ENCODE measurements at regions not wholly inside any gene's neighbourhood (a gene's known extent, or its start where the extent isn't known, plus 50 kb on each side); places are given as distances from the start of the nearest gene placed in this dataset.

DNA sequence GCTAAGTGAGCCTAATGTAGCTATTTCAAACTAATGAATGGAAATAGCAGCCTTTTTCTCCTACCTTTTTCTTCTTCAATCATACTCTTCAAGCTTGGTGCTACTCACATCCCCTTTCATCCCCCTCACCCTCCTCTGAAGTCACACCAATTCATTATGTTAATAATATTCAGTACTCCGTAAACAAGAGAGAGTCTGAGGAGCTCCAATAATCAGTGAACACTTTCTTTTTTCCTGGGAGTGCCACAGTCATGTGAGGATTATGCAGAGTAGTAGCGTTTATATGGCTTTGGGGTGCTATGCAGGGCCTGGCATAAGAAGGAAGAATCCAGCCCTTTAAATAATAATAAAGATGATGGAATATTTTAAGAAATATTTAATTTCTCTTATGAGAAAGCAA lies 354.3 kb upstream of the CTNND2 start:
- TF ChIP-seq, protein P1, sequence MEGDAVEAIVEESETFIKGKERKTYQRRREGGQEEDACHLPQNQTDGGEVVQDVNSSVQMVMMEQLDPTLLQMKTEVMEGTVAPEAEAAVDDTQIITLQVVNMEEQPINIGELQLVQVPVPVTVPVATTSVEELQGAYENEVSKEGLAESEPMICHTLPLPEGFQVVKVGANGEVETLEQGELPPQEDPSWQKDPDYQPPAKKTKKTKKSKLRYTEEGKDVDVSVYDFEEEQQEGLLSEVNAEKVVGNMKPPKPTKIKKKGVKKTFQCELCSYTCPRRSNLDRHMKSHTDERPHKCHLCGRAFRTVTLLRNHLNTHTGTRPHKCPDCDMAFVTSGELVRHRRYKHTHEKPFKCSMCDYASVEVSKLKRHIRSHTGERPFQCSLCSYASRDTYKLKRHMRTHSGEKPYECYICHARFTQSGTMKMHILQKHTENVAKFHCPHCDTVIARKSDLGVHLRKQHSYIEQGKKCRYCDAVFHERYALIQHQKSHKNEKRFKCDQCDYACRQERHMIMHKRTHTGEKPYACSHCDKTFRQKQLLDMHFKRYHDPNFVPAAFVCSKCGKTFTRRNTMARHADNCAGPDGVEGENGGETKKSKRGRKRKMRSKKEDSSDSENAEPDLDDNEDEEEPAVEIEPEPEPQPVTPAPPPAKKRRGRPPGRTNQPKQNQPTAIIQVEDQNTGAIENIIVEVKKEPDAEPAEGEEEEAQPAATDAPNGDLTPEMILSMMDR (IDR thresholded peaks at IDR 0.05), result no peak
- TF ChIP-seq POLR2AphosphoS5 (IDR thresholded peaks at IDR 0.05) (no peak), POLR2A (IDR thresholded peaks at IDR 0.05) (no peak)

Data from breast epithelium (tissue), 3 donors.